Transverse colon (tissue), 4 donors: ENCODE measurements at regions not wholly inside any gene's neighbourhood (a gene's known extent, or its start where the extent isn't known, plus 50 kb on each side); places are given as distances from the start of the nearest gene placed in this dataset.

Experiments
- POLR2A ChIP-seq: fragments of 450-650 bp; IDR thresholded peaks from one replicate; pipeline ENCODE4 v1.6.1; 2016; ENCODE audit warnings: antibody characterized with exemption, mild to moderate bottlenecking, moderate library complexity
- POLR2AphosphoS5 ChIP-seq, 3 donors: sonication (generic); formaldehyde crosslinking; IDR thresholded peaks; one replicate each; pipeline ENCODE4 v1.6.1; 2016; ENCODE audit warnings: antibody characterized with exemption in 3 of 3
- TF ChIP-seq, protein P1 (sequence below), 5 experiments: fragments of 200-600 bp in 3 of 5; fragments of 450-650 bp in 2 of 5; sonication (generic) in 3 of 5; IDR thresholded peaks; 1 replicate in 2 of 5; 2 replicates in 3 of 5; pipeline ENCODE4 v1.5.1; 2016 to 2017; ENCODE audit warnings: antibody characterized with exemption in 5 of 5, inconsistent platforms in 3 of 5, mild to moderate bottlenecking in 2 of 5, moderate library complexity in 1 of 5

DNA sequence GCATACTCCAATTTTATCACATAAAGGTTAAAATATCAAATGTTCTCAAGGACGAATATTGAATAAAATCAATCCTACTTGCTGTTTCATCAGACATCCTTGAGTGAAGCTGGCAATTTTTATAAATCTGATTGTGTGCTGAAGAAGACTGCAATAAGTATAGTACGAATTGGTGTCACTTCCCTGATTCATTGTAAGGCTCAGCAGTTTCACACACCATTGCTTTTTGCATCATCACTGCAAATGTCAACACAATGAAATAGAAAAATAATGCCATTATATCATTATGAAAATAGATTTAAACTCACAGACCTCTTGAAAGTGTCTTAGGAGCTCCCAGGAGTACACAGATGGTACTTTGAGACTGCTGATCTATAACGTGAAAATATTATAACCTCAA lies 172.5 kb downstream of the ANKRD50 start:
- TF ChIP-seq, protein P1, sequence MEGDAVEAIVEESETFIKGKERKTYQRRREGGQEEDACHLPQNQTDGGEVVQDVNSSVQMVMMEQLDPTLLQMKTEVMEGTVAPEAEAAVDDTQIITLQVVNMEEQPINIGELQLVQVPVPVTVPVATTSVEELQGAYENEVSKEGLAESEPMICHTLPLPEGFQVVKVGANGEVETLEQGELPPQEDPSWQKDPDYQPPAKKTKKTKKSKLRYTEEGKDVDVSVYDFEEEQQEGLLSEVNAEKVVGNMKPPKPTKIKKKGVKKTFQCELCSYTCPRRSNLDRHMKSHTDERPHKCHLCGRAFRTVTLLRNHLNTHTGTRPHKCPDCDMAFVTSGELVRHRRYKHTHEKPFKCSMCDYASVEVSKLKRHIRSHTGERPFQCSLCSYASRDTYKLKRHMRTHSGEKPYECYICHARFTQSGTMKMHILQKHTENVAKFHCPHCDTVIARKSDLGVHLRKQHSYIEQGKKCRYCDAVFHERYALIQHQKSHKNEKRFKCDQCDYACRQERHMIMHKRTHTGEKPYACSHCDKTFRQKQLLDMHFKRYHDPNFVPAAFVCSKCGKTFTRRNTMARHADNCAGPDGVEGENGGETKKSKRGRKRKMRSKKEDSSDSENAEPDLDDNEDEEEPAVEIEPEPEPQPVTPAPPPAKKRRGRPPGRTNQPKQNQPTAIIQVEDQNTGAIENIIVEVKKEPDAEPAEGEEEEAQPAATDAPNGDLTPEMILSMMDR (IDR thresholded peaks at IDR 0.05), result no peak
- TF ChIP-seq POLR2AphosphoS5 (IDR thresholded peaks at IDR 0.05), result no peak
- no peak for TF ChIP-seq POLR2A
